ENCODE measurements at regions not wholly inside any gene's neighbourhood (a gene's known extent, or its start where the extent isn't known, plus 50 kb on each side); places are given as distances from the start of the nearest gene placed in this dataset.

- TF ChIP-seq RAD21 (IDR thresholded peaks at IDR 0.05; ENCODE audit: insufficient read depth, low read depth, low read length) (no peak), ELK1 (IDR thresholded peaks at IDR 0.05; ENCODE audit: low read depth, low read length) (no peak)
Observed at GRCh38 chr20:58091810-58092209, 136.6 kb downstream of the ANKRD60 start.

Data from GM12878 (cell line).